ENCODE measurements at regions not wholly inside any gene's neighbourhood (a gene's known extent, or its start where the extent isn't known, plus 50 kb on each side); places are given as distances from the start of the nearest gene placed in this dataset.

GRCh38 chr4:154999950-155000578 is 208.4 kb upstream of the NPY2R start:
- POLR2A ChIA-PET = no interaction called here
- no peak overlapping the region for H3K27ac ChIP-seq (ENCODE audit: low read depth, low read length)
- H3K4me3 ChIP-seq (ENCODE audit: low read depth, low read length) = no peak overlapping the region
- H3K9me3 ChIP-seq (ENCODE audit: control insufficient read depth, insufficient read depth, low read length) = peaks cover 4% of the 10 kb centered on the region
- no peaks in the 10 kb centered on the region for H3K27me3 ChIP-seq (ENCODE audit: control insufficient read depth, insufficient read depth, low read length)
- no peak for DNase-seq (ENCODE audit: low read depth, low spot score)
- CTCF ChIA-PET = no interaction called here
- no peak for TF ChIP-seq CTCF (IDR thresholded peaks at IDR 0.05; ENCODE audit: low read depth, low read length)

GRCh38 chr4:155001251-155001650 is 207.2 kb upstream of the NPY2R start:
- CTCF ChIA-PET = no interaction called here
- no peak overlapping the region for H3K27ac ChIP-seq (ENCODE audit: low read depth, low read length)
- no peaks in the 10 kb centered on the region for H3K27me3 ChIP-seq (ENCODE audit: control insufficient read depth, insufficient read depth, low read length)
- peaks cover 4% of the 10 kb centered on the region for H3K9me3 ChIP-seq (ENCODE audit: control insufficient read depth, insufficient read depth, low read length)
- POLR2A ChIA-PET = no interaction called here
- H3K4me3 ChIP-seq (ENCODE audit: low read depth, low read length) = no peak overlapping the region
- no peak for TF ChIP-seq CTCF (IDR thresholded peaks at IDR 0.05; ENCODE audit: low read depth, low read length)
- no peak for DNase-seq (ENCODE audit: low read depth, low spot score)

GRCh38 chr4:155005395-155006090 is 202.9 kb upstream of the NPY2R start:
- DNase-seq (ENCODE audit: low read depth, low spot score) = no peak
- ChIA-PET POLR2A (no interaction called here), CTCF (no interaction called here)
- Histone ChIP-seq H3K9me3 (ENCODE audit: control insufficient read depth, insufficient read depth, low read length) (peaks cover 4% of the 10 kb centered on the region), H3K27ac (ENCODE audit: low read depth, low read length) (no peak overlapping the region), H3K4me3 (ENCODE audit: low read depth, low read length) (no peak overlapping the region), H3K27me3 (ENCODE audit: control insufficient read depth, insufficient read depth, low read length) (no peaks in the 10 kb centered on the region)
- TF ChIP-seq CTCF (IDR thresholded peaks at IDR 0.05; ENCODE audit: low read depth, low read length) = no peak

GRCh38 chr4:155007660-155008176 is 200.7 kb upstream of the NPY2R start:
- ChIA-PET POLR2A (no interaction called here), CTCF (no interaction called here)
- DNase-seq (ENCODE audit: low read depth, low spot score) = no peak
- Histone ChIP-seq H3K4me3 (ENCODE audit: low read depth, low read length) (no peak overlapping the region), H3K27ac (ENCODE audit: low read depth, low read length) (no peak overlapping the region), H3K9me3 (ENCODE audit: control insufficient read depth, insufficient read depth, low read length) (peaks cover 3% of the 10 kb centered on the region; the same call in 1 of the 2 replicates), H3K27me3 (ENCODE audit: control insufficient read depth, insufficient read depth, low read length) (no peaks in the 10 kb centered on the region)
- TF ChIP-seq CTCF (IDR thresholded peaks at IDR 0.05; ENCODE audit: low read depth, low read length) = no peak

GRCh38 chr4:155008389-155008788 is 200.0 kb upstream of the NPY2R start:
- ChIA-PET POLR2A (no interaction called here), CTCF (no interaction called here)

More at GRCh38 chr4:155008389-155008788, 200.0 kb upstream of the NPY2R start:
- H3K27me3 ChIP-seq (ENCODE audit: control insufficient read depth, insufficient read depth, low read length) = no peaks in the 10 kb centered on the region
- DNase-seq (ENCODE audit: low read depth, low spot score) = no peak
- no peak overlapping the region for H3K4me3 ChIP-seq (ENCODE audit: low read depth, low read length)
- no peak for TF ChIP-seq CTCF (IDR thresholded peaks at IDR 0.05; ENCODE audit: low read depth, low read length)
- no peaks in the 10 kb centered on the region for H3K9me3 ChIP-seq (ENCODE audit: control insufficient read depth, insufficient read depth, low read length)
- H3K27ac ChIP-seq (ENCODE audit: low read depth, low read length) = no peak overlapping the region

All from AG04450 (cell line).